Hypothalamus (tissue), 51 donors: ENCODE measurements at regions not wholly inside any gene's neighbourhood (a gene's known extent, or its start where the extent isn't known, plus 50 kb on each side); places are given as distances from the start of the nearest gene placed in this dataset.

Experiments used
- DNase-seq, 51 donors: peaks; one replicate each; lab custom pipeline; 2025; lab: John Stamatoyannopoulos, UW

DNA sequence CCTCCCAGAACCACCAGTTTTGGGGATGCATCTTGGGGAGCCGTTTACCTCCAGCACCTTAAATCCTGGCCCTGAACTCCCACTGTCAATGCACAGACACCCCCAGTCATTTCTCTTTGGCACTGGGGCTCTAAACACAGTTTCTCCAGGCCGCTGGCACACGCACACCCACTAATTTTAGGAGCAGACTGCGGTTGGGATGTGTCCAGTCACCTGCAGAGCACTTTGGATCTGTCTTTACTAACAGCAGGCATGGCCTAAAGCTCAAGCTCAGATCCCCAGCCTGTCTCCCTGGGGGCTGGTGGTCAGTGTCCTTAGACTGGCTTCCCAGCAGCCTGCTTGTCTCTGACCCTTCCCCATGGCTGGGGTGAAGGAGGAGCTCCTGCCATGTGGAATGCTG is 49.9 kb downstream of the SYNE3 start:
- DNase-seq, result no peak

DNA sequence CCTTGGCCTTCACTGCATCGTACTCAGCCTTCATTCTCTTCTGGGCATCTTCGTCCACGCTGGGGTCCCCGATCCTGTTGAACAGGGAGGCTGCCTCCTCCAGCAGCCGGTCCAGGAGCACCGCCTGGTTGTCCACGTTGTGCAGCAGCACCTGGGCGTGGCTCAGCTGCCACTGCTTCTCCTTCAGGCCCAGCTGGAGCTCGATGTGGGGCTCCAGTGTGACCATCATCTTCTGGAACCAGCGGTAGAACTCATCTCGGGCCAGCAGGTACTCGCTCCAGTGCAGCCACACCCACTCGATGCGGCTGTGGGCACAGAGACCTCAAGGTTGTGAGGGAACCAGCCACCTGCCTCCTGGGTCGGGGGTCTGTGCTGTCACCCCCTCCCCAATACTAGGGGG is 50.5 kb downstream of the SYNE3 start:
- no peak for DNase-seq

DNA sequence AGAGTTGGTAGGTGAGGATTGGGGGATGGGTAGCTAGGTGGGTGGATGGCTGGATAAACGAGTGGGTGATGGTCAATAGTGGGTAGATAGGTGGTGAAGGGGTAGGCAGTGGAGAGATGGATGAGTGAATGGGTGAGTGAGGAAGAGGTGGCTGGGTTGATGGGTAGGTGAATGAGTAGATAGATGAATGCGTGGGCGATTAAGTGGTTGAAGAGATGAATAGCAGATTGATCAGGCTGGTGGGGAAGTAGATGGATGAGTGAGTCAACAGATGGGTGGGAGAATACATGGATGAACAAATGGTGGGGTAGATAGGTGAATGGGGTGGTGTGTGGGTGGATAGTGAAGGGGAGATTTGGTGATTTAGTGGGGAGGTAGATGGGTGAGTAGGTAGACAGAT is 51.1 kb downstream of the SYNE3 start:
- no peak for DNase-seq

DNA sequence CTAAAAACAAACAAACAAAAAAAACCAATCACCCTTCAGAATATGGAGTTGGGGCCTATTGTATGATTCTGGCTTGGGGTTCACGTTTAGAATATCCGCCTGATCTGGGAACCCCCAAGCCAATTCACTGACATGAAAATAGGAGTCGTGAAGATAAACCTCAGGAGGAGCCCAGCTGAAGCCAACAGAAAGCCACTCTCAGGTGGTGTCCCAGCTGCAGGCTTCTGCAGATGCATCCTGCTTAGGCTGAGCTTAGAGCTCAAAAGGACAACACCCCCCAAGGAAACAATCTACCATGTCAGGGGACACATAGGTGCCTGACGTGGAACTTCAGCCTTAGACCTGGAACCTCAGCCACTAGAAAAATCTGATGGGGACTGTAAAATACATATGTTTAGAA is 51.9 kb downstream of the SYNE3 start:
- DNase-seq, result no peak

DNA sequence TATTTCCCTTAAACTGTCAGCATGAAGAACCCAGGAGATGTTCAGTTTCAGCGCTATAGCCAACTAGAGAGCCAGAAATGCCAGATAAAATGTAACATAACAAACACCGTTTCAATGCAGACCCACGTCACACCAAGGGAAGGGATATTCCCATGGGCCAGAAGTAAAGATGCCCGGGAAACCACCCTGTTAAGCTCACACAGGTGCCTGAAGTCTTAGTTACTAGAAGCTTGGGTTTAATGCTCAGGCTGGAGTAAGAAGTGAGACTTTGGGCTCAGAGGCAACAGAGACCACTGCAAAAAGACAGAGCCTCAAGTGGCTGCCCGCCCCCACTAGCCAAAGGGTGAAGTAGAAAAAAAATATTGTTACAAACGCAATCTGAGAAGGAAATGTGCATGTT is 52.3 kb downstream of the SYNE3 start:
- no peak for DNase-seq

DNA sequence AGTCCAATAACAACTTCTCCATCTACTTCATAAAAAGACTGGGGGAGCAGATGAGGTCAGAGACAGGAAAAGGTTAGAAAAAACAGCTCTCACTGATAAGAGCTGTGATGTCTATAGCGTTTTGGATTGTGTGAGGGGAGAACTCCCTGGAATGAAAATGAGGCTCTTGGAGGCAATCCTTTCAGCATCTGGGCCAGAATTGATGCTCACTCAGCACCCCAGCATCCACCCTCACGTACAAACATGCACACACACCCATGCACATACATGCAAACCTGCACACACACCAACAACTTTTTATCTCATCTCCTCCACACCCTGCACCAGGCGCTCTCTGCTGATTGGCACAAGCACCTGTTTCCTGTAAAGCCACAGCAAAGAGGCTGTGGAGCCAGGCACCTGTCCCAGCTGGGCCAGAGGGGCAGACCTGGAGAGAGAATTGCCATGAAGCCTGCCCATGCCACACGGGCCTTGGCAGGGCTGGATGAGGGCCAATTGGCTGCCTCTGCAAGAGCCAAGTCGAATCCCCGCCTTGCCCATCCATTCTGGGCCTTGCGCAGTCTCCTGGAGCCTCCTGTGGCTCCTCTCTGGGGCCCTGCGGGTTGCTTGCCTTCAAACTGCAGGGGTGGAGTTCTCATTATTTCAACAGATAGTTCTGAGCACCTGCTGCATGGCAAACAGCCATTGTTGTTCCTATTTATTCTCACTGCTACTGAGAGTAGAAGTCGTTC is 53.1 kb downstream of the SYNE3 start:
- DNase-seq, result no peak

DNA sequence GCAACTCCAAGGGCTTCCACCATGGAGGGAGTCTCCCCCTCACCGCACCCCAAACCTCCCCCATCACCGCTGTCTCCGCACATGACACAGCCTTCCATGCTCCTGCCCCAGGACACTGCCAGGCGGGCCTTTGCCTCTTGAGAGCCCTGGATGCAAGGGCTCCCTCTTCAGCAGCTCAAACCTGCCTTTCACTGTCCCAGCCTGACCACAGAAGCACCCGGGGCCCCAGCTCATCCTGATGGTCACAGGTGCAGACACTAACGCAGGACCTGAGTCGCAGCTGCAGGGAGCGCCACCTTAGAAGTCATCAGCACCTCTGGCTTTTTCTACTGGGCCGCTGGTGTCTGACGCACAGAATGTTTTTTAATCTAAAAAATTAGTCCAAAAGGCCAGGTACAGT is 54.0 kb downstream of the SYNE3 start:
- no peak for DNase-seq

DNA sequence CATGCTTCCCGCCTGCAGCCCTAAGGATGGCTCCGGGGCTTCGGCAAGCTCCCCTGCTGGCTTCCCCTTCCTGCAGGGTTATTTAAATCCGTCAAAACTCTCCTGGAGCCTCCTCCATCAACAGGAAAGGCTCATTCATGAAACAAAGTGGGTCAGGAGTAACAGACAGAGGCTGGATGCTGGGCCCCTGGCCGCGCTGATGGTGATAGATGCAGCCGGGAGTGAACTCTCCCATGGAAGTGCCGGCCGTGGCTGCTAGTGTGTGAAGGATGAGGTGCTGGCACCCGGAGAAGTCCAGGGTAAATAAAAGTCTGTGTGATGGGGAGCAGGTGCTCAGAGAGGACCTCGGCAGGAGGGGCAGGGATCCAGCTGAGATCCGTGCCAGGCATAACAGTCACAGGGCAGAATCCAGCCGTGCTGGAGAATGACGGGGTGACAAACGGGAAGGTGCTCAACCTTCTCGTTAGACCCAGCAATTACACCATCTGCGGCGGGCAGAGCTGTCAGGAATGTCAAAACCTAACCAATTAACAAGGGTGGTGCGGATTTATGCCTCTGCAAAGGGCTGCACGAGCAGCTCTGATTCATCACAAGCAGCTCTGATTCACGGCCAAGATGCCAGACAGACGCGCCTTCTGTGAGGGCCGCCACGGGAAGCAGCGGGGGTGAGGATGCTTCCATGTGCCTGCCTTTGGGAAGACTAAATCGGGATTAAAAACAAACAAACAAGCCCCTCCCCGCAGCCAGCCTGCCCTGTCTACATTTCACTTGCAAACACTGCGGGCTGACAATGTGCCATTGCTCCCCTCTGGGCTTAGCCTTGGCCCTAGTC is 55.6 kb downstream of the SYNE3 start:
- peak in 47 of 51 donors; percentile 18 to 88 (median 57) for DNase-seq

DNA sequence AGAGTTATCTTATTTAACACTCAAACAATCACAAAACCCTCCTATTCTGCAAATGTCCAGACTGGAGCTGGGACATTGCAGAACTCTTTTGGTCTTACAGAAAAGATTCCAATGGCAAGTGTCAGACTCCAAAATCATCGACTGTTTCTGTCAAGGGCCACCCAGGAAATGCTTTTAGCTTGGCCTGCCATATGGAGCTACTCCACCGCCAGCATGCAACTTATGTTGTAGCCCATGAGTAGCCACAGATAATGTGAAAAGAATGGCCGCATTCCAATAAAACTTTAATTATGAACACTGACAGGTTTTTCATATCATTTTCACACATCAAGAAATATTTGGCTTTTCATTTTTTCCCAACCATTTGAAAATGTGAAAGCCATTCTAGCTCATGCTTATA is 57.5 kb downstream of the SYNE3 start:
- DNase-seq, result no peak

DNA sequence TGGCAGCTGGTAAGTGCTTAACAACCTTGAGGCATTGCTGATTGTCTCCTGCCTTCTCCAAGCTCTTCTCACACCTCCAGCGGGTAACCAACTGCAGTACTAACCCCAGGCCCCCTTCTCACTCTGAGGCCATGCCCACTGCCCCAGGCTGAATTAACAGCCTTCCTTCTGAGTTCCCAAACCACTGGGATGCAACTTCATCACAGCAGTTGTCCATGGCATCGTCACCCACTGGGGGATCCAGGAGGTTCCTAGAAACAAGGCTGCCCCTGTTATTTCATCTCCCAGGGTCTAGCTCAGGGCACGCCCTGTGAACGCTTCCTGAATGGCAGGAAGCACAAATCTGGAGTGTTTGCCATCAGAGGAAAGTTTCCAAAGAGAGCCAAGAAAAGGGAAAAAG is 58.0 kb downstream of the SYNE3 start:
- DNase-seq, result no peak

DNA sequence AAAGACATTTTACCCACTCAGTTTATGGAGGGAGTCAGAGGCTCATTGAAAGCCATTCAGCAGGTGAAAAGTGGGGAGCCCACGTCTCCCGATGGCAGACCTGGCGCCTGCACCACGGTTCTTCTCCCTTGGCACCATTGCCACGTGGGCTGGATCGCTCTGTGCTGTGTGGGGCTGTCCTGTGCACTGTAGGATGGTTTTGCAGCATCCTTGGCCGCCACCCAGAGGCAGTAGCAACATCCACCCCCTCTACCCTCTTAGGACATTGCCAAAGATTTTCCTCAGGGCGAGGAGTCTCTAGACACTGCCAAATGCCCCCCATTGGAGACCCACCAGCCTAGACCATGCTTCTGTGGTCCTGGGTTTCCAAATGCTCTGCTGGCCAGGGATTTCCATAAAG is 60.2 kb downstream of the SYNE3 start:
- DNase-seq, result peak in 1 of 51 donors; percentile 21

DNA sequence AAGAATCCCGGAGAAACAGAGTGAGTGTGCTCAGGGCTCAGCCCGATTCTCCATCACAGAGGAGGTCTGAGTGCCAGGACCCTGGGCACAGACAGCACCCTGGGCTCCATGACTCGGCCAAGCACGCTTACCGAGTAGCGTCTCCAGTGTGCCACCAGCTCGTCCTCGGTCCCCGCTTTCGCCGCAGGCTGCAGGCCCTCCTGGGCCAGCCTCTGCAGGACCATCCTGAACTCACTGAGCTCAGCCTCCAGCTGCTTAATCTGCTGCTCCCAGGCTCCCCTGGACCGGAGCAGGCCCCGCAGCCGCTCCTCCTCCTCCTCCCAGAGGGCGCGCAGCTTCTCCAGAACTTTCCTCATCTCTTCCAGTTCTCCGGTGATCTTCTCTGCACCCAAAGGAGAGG is 61.2 kb downstream of the SYNE3 start:
- no peak for DNase-seq

DNA sequence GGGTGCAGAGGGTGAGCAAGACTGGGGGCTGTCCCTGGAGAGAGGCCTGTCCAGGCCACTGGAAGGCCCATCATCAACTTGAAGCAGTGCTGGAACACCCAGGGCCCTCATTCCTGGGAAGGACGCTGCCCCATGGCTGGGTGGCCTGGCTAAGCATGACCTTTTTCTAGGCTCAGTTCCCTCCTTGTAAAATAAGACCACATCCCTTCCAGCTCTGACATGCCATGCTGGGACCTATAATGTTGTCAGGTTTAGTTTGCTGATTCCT is 62.8 kb downstream of the SYNE3 start:
- DNase-seq, result no peak

DNA sequence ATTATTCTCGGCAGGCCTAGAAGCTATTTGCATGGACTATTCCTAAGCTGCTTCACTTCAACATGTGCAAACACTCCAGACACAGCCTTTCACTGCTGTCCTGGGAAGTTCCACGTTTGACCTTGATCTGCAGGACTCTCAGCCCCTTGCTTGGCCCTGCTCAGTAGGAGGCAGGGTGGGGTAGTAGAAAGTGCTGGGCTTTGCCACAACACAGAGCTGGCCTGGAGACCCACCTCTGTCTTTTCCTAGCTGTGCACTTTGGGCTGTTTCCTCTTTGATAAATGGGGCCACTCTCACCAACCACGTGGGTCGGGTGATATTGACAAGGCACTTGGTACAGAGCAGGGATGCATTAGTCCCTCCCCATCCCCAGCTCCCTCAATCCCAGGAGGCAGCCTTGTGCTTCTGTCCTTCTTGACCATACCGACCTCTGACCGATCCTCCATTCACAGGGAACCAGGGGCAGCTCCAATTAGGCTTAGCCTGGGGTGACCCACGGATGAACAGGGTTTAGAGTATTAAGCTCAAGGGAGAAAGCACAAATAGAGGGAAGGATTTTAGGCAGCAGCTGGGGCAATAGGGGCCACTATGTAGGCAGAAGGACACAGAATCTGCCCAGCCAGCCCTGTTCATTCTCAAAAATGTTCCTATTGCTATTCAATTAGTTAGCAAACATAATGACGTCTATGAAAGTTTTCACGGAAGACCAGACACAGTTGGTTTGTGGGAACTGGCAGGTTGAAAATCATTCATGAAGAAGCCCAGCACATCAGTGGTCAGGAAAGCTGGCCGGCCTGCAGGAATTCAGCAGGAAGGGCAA is 63.3 kb downstream of the SYNE3 start:
- no peak for DNase-seq

DNA sequence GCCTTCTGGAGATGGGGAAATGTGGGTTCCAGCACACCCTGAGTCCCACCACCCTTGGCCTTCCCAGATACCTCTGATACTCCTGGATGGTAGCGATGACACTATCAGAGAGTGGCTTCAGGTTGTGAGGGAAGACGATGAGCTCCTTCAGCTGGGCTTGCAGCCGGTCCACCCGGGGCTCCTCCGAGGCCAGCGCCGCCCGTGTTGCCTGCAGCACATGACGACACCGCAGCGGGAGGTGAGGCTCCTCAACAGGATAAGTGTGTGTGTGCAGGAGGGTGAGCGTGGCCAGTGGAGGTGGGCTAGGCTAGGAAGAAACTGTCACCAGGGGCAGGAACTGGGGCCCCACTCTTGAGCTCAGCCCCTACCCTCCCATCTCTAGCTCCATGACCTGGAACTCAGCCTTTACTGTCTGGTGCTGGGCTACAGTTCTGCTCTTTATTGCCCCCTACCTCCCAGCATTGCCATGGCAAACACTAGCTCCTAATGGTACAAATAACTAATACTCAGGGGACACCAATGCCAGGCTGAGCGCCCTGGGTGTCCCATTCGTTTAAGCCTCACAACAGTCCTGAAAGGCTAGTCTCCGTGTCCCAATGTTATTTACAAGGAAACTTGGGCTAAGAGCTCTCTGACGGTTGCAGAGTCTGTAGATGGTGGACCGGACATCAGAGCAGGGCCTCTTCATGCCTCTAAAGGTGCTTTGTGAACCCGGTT is 64.1 kb downstream of the SYNE3 start:
- peak in 10 of 51 donors; percentile 13 to 39 (median 24) for DNase-seq

DNA sequence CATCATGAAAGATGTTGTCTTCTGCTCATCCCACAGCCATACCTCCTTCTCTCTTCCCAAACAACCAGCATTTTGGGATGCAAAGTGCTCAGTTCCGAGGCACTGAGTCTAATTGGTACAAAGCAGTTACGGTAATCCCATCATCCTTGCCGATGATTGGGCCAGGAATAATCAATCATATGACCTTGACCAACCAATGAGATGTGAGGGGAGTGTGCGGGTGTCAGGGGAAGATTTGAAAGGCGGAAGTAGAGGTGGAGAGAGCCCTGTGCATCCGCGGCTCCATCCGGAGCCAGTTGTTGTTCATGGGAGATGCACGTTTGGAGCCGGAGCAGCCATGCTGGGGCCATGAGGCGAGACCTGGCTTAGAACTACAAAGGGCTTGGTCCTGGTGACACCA is 67.3 kb downstream of the SYNE3 start:
- no peak for DNase-seq

DNA sequence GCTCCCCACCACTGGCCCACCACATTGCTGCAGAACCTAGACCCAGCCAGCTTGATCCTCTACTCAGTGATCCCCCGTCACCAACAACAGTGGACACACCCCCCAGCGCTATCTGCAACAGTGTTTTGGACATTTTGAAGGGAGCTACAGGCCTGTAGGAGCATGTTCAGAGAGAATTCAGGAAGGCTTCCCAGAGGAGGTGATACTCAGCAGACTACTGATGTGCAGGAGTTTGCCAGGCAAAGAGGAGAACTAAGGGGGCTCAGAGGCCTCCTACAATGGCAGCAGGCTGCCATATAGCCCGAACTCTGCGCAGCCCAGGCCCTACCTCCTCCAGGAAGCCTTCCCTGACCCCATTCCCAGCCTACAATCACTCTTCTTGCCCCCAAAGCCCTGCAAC is 70.0 kb downstream of the SYNE3 start:
- DNase-seq, result no peak

DNA sequence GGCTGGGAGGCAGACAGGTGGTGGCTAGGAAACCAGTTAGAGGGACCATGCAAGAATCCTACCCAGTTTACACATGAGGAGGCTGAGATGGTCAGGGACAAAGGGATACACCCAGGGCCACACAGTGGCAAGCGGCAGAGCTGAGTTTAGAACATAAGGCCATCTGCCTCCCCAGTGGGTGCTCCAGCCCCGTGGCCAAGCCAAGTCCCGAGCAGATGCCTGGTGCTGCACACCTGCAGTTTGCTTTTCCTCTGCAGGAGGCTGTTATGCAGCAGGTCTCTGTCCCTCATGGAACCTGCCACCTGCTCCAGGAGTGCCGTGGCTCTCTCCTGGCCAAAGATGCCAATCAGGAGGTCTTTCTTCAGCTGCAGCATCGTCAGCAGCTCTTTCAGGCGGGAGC is 70.8 kb downstream of the SYNE3 start:
- no peak for DNase-seq

DNA sequence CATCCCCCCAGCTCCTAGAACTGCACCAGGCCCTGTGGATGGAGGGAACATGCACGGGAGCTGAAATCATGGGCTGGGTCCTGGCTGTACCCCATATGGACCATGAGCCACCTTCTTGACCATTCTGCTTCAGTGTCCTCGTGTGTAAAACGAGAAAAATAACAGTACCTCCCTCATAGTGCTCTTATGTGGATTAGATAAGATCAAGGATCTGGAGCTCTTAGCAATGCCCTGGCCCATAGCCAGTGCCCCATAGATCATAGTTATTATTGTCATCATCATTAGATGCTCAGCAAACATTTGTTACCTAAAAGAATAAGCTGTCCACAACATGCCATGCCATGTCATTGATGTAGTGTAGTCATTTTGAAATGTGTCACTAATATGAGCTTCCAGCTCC is 71.3 kb downstream of the SYNE3 start:
- DNase-seq, result no peak

DNA sequence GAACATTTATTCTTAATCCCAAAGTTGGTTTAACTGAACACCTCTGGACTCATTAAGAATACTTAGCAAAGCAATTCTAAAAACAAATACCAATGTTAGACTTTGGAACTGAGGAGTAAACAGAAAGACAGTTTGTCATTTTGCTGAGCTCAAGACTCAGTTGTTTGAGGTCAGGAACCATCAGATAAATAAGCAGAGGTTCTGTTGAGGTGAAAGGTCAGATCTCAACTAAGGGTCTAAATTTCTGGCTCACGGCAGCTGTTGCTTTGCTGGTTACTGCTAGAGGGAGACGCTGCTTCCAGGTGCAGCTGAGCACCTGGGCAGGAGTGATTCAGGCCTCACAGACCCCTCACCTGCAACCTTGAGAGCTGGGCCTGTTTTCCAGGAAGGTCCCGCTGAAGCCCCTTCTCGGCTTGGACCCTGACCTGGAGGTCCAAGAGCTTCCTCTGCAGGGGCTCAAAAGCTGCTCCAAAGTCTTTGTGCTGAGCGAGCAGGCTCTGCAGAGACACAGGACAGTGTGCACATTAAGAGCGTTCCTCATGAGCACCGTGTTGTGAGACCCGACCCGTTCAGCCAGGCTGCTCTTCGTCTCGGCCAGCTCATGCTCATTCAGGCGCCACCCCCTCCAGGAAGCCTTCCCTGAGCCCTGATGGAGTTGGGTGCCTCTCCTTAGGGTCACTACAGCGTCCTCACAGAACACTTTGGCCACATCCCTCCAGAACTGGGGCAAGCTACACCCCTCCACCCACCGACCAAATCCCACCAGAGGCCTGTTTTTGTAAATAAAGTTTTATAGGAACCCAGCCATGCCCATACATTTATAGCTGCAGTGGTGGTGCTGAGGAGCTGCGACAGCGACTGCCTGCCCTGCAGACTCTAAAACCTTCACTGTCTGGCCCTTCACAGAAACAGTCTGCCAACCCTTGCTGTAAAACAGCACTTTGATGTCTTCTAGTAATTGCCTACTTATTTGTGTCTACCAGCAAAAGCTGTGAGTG is 72.0 kb downstream of the SYNE3 start:
- DNase-seq, result no peak
